A549 (cell line): ENCODE measurements at regions not wholly inside any gene's neighbourhood (a gene's known extent, or its start where the extent isn't known, plus 50 kb on each side); places are given as distances from the start of the nearest gene placed in this dataset.

ENCODE experiments used
- ATAC-seq, 2 experiments: fragments of 200-7000 bp in 1 of 2; fragments of >200 bp in 1 of 2; cut with Nextera tagmentation in 1 of 2; cut with Tn5 transposase in 1 of 2; 3 replicates each; pipeline versions ENCODE4 v1.8.0 to v1.9.1; 2018 to 2020; ENCODE audit warnings: mild to moderate bottlenecking in 1 of 2, moderate library complexity in 1 of 2
- CTCF ChIA-PET: fragments of 300-600 bp; sonication (Branson Sonifier 250); formaldehyde crosslinking; extraction: SDS; loops from one replicate; lab custom pipeline; 2021; ENCODE audit warnings: antibody characterized with exemption, inconsistent platforms; lab: Yijun Ruan, JAX
- POLR2A ChIA-PET: fragments of 350-600 bp; formaldehyde crosslinking; extraction: SDS; loops from one replicate; lab custom pipeline; 2021; ENCODE audit warnings: antibody characterized with exemption, inconsistent platforms; lab: Yijun Ruan, JAX
- DNase-seq, 2 experiments: peaks; one replicate each; pipeline versions ENCODE4 v3.0.0 to v3.0.0-alpha.2; 2011 to 2016; ENCODE audit warnings: low read depth in 1 of 2, low spot score in 1 of 2
- FAIRE-seq: peaks from 2 replicates; lab custom pipeline; 2011; peaks lifted over from hg19 to GRCh38; lab: Jason Lieb, UNC
- H3K27ac ChIP-seq, 2 experiments: fragments of >200 bp; sonication (Bioruptor Twin); formaldehyde crosslinking; 3 replicates each; pipeline ENCODE4 v1.5.1; 2016 to 2017
- H3K4me1 ChIP-seq: fragments of >200 bp; sonication (Bioruptor Twin); formaldehyde crosslinking; 3 replicates; pipeline ENCODE4 v1.6.1; 2016
- H3K4me2 ChIP-seq: fragments of >200 bp; sonication (Bioruptor Twin); formaldehyde crosslinking; 3 replicates; pipeline ENCODE4 v1.6.1; 2016
- H3K4me3 ChIP-seq: fragments of >200 bp; sonication (Bioruptor Twin); formaldehyde crosslinking; 3 replicates; pipeline ENCODE4 v1.5.1; 2016
- H3K9me3 ChIP-seq: fragments of >200 bp; sonication (Bioruptor Twin); formaldehyde crosslinking; 3 replicates; pipeline ENCODE4 v1.6.1; 2016
- BHLHE40 ChIP-seq: IDR thresholded peaks from 2 replicates; pipeline ENCODE4 v1.6.1; 2012; ENCODE audit warnings: low read depth, low read length, inconsistent platforms
- CBX2 ChIP-seq: fragments of 200-600 bp; sonication (generic); IDR thresholded peaks from 2 replicates; pipeline ENCODE4 v1.6.1; 2016; ENCODE audit warnings: low read depth, mild to moderate bottlenecking, borderline replicate concordance
- CBX8 ChIP-seq: fragments of 200-600 bp; sonication (generic); IDR thresholded peaks from 2 replicates; pipeline ENCODE4 v1.6.1; 2016
- CEBPB ChIP-seq, 2 experiments: fragments of >200 bp in 1 of 2; sonication (Bioruptor Twin) in 1 of 2; formaldehyde crosslinking in 1 of 2; IDR thresholded peaks; 2 replicates each; pipeline ENCODE4 v1.6.1; 2012 to 2016
- CHD4 ChIP-seq: fragments of 200-600 bp; sonication (generic); IDR thresholded peaks from 2 replicates; pipeline ENCODE4 v1.6.1; 2016; ENCODE audit warnings: antibody characterized with exemption, mild to moderate bottlenecking, borderline replicate concordance
- EP300 ChIP-seq, 2 experiments: fragments of >200 bp; sonication (Bioruptor Twin); formaldehyde crosslinking; IDR thresholded peaks; 2 replicates in 1 of 2; 3 replicates in 1 of 2; pipeline ENCODE4 v1.6.1; 2016 to 2017
- GATA3 ChIP-seq: IDR thresholded peaks from 2 replicates; pipeline ENCODE4 v1.6.1; 2012; ENCODE audit warnings: borderline replicate concordance
- HOXB13 ChIP-seq: fragments of 250-450 bp; sonication (Bioruptor Pico); IDR thresholded peaks from 2 replicates; pipeline ENCODE4 v1.5.0; 2020; ENCODE audit warnings: low read depth, mild to moderate bottlenecking, moderate library complexity
- HOXB5 ChIP-seq: fragments of 250-450 bp; sonication (Bioruptor Pico); IDR thresholded peaks from 2 replicates; pipeline ENCODE4 v1.5.0; 2020; ENCODE audit warnings: mild to moderate bottlenecking, moderate library complexity
- KDM5A ChIP-seq: fragments of 200-600 bp; sonication (generic); IDR thresholded peaks from 2 replicates; pipeline ENCODE4 v1.6.1; 2016; ENCODE audit warnings: antibody characterized with exemption, mild to moderate bottlenecking
- NPAS2 ChIP-seq: fragments of 250-450 bp; sonication (Bioruptor Pico); IDR thresholded peaks from 2 replicates; pipeline ENCODE4 v1.8.0; 2022; ENCODE audit warnings: mild to moderate bottlenecking, moderate library complexity, borderline replicate concordance
- PHF8 ChIP-seq: fragments of 200-600 bp; sonication (generic); IDR thresholded peaks from 2 replicates; pipeline ENCODE4 v1.6.1; 2016; ENCODE audit warnings: low read depth, mild to moderate bottlenecking, antibody characterized with exemption, moderate library complexity, borderline replicate concordance
- RARB ChIP-seq: fragments of 250-450 bp; sonication (Bioruptor Pico); IDR thresholded peaks from 2 replicates; pipeline ENCODE4 v1.8.0; 2021; ENCODE audit warnings: mild to moderate bottlenecking, moderate library complexity
- WGBS: methylation state at CpG from one replicate; pipeline ENCODE4 v1.1.6; 2017; ENCODE audit errors: missing lambda C conversion rate; 5-methylcytosine and 5-hydroxymethylcytosine counted together
- TF ChIP-seq, protein P1 (sequence below): fragments of 250-450 bp; sonication (Bioruptor Pico); IDR thresholded peaks from 2 replicates; pipeline ENCODE4 v1.5.0; 2020; ENCODE audit warnings: low read depth, mild to moderate bottlenecking, moderate library complexity
- TF ChIP-seq, protein P2 (sequence below): IDR thresholded peaks from 2 replicates; pipeline ENCODE4 v1.6.1; 2012
- TF ChIP-seq, protein P3 (sequence below): fragments of >200 bp; sonication (Bioruptor Twin); formaldehyde crosslinking; IDR thresholded peaks from 3 replicates; pipeline ENCODE4 v1.5.1; 2016
- TF ChIP-seq, protein P4 (sequence below): fragments of >200 bp; sonication (Bioruptor Twin); formaldehyde crosslinking; IDR thresholded peaks from 2 replicates; pipeline ENCODE4 v1.6.1; 2016
- TF ChIP-seq, protein P5 (sequence below): IDR thresholded peaks from 2 replicates; pipeline ENCODE4 v1.6.1; 2012; ENCODE audit warnings: low read depth, borderline replicate concordance

DNA sequence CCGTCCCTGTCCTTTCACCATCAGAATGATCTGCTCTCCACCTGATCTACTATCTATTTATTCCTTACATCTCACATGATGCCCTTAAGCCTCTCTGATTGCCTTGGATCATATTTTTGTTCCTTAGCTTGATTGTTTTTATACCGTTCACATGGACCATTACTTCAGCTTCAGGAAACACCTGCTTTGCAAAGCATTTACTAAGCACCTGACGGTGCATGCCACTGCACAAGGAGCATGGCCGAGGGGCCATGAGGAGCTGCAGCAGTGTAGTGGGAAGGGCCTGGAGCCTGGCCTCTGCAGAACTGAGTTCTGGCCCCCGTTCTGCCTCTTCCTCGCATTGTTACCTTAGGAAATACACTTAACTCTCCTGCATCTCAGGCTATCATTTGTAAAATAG is 124.1 kb upstream of the NDUFV2 start:
- no peak for FAIRE-seq
- TF ChIP-seq, protein P1, sequence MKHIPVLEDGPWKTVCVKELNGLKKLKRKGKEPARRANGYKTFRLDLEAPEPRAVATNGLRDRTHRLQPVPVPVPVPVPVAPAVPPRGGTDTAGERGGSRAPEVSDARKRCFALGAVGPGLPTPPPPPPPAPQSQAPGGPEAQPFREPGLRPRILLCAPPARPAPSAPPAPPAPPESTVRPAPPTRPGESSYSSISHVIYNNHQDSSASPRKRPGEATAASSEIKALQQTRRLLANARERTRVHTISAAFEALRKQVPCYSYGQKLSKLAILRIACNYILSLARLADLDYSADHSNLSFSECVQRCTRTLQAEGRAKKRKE = no peak
- TF ChIP-seq CHD4 = no peak
- TF ChIP-seq KDM5A = no peak
- TF ChIP-seq, protein P2, sequence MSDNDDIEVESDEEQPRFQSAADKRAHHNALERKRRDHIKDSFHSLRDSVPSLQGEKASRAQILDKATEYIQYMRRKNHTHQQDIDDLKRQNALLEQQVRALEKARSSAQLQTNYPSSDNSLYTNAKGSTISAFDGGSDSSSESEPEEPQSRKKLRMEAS = no peak
- no peak for TF ChIP-seq CBX8
- TF ChIP-seq BHLHE40 = no peak
- no peak for TF ChIP-seq CEBPB (IDR thresholded peaks at IDR 0.05)
- no peak for TF ChIP-seq HOXB13 (CRISPR knock-in tag)
- TF ChIP-seq NPAS2 (CRISPR knock-in tag) = no peak
- TF ChIP-seq CBX2 = no peak
- TF ChIP-seq, protein P3, sequence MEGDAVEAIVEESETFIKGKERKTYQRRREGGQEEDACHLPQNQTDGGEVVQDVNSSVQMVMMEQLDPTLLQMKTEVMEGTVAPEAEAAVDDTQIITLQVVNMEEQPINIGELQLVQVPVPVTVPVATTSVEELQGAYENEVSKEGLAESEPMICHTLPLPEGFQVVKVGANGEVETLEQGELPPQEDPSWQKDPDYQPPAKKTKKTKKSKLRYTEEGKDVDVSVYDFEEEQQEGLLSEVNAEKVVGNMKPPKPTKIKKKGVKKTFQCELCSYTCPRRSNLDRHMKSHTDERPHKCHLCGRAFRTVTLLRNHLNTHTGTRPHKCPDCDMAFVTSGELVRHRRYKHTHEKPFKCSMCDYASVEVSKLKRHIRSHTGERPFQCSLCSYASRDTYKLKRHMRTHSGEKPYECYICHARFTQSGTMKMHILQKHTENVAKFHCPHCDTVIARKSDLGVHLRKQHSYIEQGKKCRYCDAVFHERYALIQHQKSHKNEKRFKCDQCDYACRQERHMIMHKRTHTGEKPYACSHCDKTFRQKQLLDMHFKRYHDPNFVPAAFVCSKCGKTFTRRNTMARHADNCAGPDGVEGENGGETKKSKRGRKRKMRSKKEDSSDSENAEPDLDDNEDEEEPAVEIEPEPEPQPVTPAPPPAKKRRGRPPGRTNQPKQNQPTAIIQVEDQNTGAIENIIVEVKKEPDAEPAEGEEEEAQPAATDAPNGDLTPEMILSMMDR = no peak
- no peak for TF ChIP-seq RARB (CRISPR knock-in tag)
- TF ChIP-seq EP300 (IDR thresholded peaks at IDR 0.05) = no peak
- TF ChIP-seq GATA3 = no peak
- WGBS = 81% methylated on average over 6 of the region's 6 CpGs
- ChIA-PET POLR2A (no interaction called here), CTCF (interaction anchor here (0.5 to 2.1 kb wide), 3 partner anchors 10 to 325 kb away, joined by 3 to 12 read pairs (median 3); no protein-coding TSS in a partner anchor)
- H3K4me3 ChIP-seq = no peak overlapping the region
- H3K9me3 ChIP-seq = 0 out of 3 replicates have a peak, but pooled peaks cover 12% of the 10 kb centered on the region
- ATAC-seq = no peak
- DNase-seq = no peak
- peaks cover 32% of the 10 kb centered on the region for H3K4me1 ChIP-seq
- no peak overlapping the region for H3K4me2 ChIP-seq
- H3K27ac ChIP-seq = peak overlapping the region in 1 of 2 experiments; percentile 73; a peak in 2 of 6 replicates

DNA sequence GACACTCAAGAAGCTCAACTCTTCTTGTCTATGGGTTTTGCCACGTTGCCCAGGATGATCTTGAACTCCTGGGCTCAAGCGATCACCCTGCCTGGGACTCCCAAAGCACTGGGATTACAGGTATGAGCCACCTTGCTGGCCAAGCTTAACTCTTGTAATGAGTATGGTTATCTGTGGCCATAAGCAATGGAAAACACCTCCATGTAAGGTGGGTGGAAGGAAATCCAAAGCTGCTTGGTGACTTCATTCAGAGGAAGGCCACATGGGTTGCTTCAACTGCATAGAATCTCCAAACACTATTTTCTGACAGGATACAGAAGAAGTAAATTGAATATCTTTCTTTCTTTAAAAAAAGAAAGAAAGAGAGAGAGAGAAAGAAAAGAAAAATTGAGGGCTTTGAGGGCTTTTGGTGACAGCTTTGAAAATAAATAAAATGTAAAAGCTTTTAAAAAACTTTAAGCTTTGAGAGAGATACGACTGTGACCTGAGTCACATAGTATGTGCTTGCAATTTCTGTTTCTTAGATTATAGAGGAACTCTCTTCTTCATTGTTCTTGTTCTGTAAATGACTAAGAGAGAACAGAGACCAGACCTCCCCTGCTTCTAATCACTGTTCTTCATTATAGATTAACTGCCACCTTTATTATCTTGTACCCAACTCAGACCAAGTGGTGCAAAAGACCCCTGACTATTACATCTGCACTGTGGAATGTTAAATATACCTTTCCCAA is 123.1 kb upstream of the NDUFV2 start:
- ChIA-PET CTCF (interaction anchor here (1.0 to 2.1 kb wide), 3 partner anchors 9 to 326 kb away, joined by 3 to 12 read pairs (median 3); no protein-coding TSS in a partner anchor), POLR2A (no interaction called here)
- Histone ChIP-seq H3K9me3 (0 out of 3 replicates have a peak, but pooled peaks cover 2% of the 10 kb centered on the region), H3K27ac (peak overlapping the region; percentile 15 to 89; a peak in 5 of 6 replicates), H3K4me3 (no peak overlapping the region), H3K4me1 (peaks cover 32% of the 10 kb centered on the region), H3K4me2 (no peak overlapping the region; the same call in 2 of the 3 replicates)
- no peak for DNase-seq
- FAIRE-seq = no peak
- TF ChIP-seq, protein P4, sequence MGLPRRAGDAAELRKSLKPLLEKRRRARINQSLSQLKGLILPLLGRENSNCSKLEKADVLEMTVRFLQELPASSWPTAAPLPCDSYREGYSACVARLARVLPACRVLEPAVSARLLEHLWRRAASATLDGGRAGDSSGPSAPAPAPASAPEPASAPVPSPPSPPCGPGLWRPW = no peak
- TF ChIP-seq PHF8 = no peak
- no peak for TF ChIP-seq CBX2
- TF ChIP-seq HOXB5 (CRISPR knock-in tag) = no peak
- WGBS = 70% methylated on average over 3 of the region's 3 CpGs
- ATAC-seq = no peak

DNA sequence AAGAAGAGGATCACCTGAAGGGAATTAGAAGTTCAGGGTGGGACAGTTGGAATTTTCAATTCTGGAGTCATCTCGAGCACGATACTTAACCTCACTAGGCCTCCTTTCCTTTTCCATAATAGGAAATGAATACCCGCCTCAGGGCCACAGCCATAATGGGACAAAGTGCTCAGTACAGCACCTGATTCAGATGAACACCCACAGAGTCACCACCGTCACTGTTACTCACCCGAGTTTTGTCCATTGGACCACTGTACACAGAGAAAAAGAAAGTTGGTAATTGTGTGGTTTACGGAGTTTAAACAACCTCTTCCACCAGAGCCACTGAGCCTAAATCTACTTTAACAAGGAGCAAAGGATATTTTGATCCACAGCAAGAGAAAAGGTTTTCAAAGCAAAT is 122.0 kb upstream of the NDUFV2 start:
- Histone ChIP-seq H3K9me3 (no peaks in the 10 kb centered on the region), H3K4me3 (no peak overlapping the region)
- no peak for FAIRE-seq
- no peak for DNase-seq
- POLR2A ChIA-PET = no interaction called here
- no peak for ATAC-seq
- 95% methylated on average over 6 of the region's 6 CpGs for WGBS
- TF ChIP-seq, protein P5, sequence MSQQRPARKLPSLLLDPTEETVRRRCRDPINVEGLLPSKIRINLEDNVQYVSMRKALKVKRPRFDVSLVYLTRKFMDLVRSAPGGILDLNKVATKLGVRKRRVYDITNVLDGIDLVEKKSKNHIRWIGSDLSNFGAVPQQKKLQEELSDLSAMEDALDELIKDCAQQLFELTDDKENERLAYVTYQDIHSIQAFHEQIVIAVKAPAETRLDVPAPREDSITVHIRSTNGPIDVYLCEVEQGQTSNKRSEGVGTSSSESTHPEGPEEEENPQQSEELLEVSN = no peak
- TF ChIP-seq, all 56 proteins: peak for 0
- CTCF ChIA-PET = no interaction called here
- peak overlapping the region; percentile 29 to 89; a peak in 4 of 6 replicates for H3K27ac ChIP-seq
- peaks cover 32% of the 10 kb centered on the region for H3K4me1 ChIP-seq
- no peak overlapping the region for H3K4me2 ChIP-seq
